ENCODE measurements at regions not wholly inside any gene's neighbourhood (a gene's known extent, or its start where the extent isn't known, plus 50 kb on each side); places are given as distances from the start of the nearest gene placed in this dataset.

DNA sequence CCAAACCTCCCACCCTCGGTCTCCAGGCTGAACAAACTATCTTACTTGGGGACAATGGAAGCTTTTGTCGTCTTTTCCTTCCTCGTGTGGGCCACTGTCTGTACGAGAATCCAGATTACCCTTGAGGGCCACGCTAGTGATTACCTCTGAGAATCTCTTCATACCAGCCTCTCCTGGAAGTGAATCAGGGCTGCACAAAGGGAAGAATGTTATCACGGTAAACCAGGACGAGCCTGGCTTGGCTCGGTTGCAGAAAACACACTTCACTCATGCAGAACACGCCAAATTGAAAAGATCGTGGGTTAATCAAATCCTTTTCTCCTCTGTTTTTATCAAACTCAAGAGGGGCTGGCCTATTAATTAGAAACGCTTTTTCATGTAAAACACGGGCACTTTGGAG is 51.6 kb upstream of the MYL2 start:
- no peaks in the 10 kb centered on the region for H3K79me2 ChIP-seq (ENCODE audit: low read length)
- no peak for TF ChIP-seq EZH2phosphoT487 (IDR thresholded peaks at IDR 0.05; ENCODE audit: low read depth)
- TF ChIP-seq, protein P1, sequence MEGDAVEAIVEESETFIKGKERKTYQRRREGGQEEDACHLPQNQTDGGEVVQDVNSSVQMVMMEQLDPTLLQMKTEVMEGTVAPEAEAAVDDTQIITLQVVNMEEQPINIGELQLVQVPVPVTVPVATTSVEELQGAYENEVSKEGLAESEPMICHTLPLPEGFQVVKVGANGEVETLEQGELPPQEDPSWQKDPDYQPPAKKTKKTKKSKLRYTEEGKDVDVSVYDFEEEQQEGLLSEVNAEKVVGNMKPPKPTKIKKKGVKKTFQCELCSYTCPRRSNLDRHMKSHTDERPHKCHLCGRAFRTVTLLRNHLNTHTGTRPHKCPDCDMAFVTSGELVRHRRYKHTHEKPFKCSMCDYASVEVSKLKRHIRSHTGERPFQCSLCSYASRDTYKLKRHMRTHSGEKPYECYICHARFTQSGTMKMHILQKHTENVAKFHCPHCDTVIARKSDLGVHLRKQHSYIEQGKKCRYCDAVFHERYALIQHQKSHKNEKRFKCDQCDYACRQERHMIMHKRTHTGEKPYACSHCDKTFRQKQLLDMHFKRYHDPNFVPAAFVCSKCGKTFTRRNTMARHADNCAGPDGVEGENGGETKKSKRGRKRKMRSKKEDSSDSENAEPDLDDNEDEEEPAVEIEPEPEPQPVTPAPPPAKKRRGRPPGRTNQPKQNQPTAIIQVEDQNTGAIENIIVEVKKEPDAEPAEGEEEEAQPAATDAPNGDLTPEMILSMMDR (IDR thresholded peaks at IDR 0.05; ENCODE audit: low read depth, low read length): no peak
- H3K27me3 ChIP-seq (ENCODE audit: low read depth, low read length): peaks cover 8% of the 10 kb centered on the region; the same call in 1 of the 2 replicates

DNA sequence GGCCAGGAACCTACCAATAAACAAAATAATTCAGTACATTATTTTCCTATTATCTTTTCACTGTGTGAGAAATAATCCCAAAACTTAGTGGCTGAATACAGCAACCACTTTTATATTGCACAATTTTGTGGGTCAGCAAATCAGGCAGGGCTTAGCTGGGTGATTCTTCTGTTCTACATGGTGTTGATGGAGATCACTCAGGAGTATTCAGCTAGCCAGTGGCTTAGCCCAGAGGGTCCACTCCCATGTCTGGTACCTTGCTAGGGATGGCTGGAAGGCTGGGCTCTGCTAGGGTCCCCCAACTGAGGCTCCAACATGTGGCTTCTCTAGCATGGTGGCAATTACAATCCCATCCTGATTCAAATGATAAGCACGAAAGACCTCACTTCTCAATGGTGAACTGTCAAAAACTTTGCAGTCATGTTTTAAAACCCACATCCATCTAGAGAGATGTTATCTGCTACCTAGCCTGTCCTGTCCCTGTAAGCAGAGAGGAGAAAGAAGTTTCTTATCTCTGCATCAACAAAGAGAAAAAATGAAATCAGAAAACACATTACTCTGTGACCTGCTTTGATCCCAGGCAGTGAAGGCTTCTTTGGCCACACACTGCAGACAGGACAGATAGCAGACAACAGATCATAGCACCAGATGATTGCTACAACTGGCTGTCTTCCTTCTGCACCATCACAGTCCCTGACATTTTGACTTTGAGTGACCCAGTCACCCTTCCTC is 51.0 kb upstream of the MYL2 start:
- peaks cover 12% of the 10 kb centered on the region; the same call in 1 of the 2 replicates for H3K27me3 ChIP-seq (ENCODE audit: low read depth, low read length)
- H4K20me1 ChIP-seq (ENCODE audit: insufficient read depth, low read length): no peaks in the 10 kb centered on the region
- no peak overlapping the region for H2AFZ ChIP-seq (ENCODE audit: low read depth, low read length)
- H3K79me2 ChIP-seq (ENCODE audit: low read length): no peaks in the 10 kb centered on the region
- H3K4me2 ChIP-seq (ENCODE audit: low read length): no peak overlapping the region
- no peak overlapping the region for H3K27ac ChIP-seq (ENCODE audit: low read length)
- peaks cover 10% of the 10 kb centered on the region for H3K4me1 ChIP-seq (ENCODE audit: low read length)
- no peak overlapping the region for H3K4me3 ChIP-seq (ENCODE audit: low read length)
- no peak overlapping the region for H3K9ac ChIP-seq (ENCODE audit: low read length)
- H3K9me3 ChIP-seq (ENCODE audit: insufficient read depth, low read length): no peaks in the 10 kb centered on the region
- no peaks in the 10 kb centered on the region for H3K36me3 ChIP-seq (replicated peaks; ENCODE audit: low read depth, low read length)
- no peak for TF ChIP-seq EZH2phosphoT487 (IDR thresholded peaks at IDR 0.05; ENCODE audit: low read depth)
- TF ChIP-seq, protein P1 (IDR thresholded peaks at IDR 0.05; ENCODE audit: low read depth, low read length): no peak

More for the DNA sequence above, 51.6 kb upstream of the MYL2 start:
- Histone ChIP-seq H3K27ac (ENCODE audit: low read length) (no peak overlapping the region), H2AFZ (ENCODE audit: low read depth, low read length) (no peak overlapping the region), H3K9me3 (ENCODE audit: insufficient read depth, low read length) (no peaks in the 10 kb centered on the region), H3K4me3 (ENCODE audit: low read length) (no peak overlapping the region), H3K9ac (ENCODE audit: low read length) (no peak overlapping the region), H3K36me3 (replicated peaks; ENCODE audit: low read depth, low read length) (no peaks in the 10 kb centered on the region), H4K20me1 (ENCODE audit: insufficient read depth, low read length) (no peaks in the 10 kb centered on the region), H3K4me2 (ENCODE audit: low read length) (no peak overlapping the region), H3K4me1 (ENCODE audit: low read length) (peaks cover 10% of the 10 kb centered on the region)

Measured in OCI-LY3 (cell line).